ENCODE measurements at regions not wholly inside any gene's neighbourhood (a gene's known extent, or its start where the extent isn't known, plus 50 kb on each side); places are given as distances from the start of the nearest gene placed in this dataset.

DNA sequence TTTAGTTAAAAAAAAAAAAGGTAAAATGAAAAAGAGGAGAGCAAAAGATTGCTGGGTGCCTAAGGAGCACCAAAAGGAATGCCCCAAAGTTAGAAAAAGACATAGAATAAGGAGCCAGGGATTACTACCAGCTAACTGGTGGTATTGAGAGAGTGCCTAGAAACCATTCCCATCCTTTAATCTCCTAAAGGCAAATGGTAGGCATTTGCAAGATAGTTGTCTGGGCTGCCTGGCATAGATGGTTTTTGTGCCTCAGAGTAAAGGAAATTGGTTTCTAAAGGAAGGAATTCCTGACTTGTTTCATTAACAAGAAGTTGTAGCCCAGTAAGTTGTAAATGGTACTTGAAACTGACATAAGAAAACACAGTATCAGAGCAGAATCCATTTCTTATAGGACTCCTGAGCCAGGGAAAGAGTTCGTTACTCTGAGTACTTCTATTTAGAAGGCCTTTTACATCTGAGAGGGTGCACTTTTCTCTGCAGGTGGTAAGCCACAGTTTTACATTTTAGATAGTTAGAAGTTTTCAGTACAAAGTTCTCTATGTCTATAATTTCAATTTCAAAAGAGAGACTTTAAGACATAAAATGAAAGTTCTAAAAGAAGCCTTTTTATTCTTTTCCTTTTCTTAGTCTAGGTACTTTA is 92.6 kb downstream of the OLFM4 start:
- TF ChIP-seq, protein P1, sequence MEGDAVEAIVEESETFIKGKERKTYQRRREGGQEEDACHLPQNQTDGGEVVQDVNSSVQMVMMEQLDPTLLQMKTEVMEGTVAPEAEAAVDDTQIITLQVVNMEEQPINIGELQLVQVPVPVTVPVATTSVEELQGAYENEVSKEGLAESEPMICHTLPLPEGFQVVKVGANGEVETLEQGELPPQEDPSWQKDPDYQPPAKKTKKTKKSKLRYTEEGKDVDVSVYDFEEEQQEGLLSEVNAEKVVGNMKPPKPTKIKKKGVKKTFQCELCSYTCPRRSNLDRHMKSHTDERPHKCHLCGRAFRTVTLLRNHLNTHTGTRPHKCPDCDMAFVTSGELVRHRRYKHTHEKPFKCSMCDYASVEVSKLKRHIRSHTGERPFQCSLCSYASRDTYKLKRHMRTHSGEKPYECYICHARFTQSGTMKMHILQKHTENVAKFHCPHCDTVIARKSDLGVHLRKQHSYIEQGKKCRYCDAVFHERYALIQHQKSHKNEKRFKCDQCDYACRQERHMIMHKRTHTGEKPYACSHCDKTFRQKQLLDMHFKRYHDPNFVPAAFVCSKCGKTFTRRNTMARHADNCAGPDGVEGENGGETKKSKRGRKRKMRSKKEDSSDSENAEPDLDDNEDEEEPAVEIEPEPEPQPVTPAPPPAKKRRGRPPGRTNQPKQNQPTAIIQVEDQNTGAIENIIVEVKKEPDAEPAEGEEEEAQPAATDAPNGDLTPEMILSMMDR (IDR thresholded peaks at IDR 0.05; ENCODE audit: insufficient read depth, low read depth, low read length): no peak
- H3K4me3 ChIP-seq (ENCODE audit: low read depth, low read length): no peak overlapping the region
- no peak for DNase-seq (ENCODE audit: low read depth)

DNA sequence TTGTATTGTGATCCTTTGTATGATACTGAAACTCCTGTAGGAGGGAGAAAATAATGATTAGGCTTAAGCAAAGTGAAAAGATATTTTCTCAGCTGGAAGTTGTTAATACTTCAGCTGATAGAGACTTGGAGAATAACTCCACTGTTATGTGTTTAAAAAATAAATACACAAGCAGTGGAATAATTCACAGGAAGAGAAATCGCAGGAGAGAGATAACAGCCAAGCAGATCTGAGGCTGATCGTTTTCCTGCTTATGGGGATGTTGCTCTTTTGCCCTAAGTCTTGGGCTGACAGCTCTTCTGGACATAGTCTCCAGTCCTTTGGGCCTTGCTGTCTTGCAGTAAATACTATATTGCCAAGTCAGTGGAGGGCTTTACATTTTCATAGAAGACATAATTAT is 93.3 kb downstream of the OLFM4 start:
- no peak overlapping the region for H3K4me3 ChIP-seq (ENCODE audit: low read depth, low read length)
- DNase-seq (ENCODE audit: low read depth): no peak
- TF ChIP-seq, protein P1 (IDR thresholded peaks at IDR 0.05; ENCODE audit: insufficient read depth, low read depth, low read length): no peak

DNA sequence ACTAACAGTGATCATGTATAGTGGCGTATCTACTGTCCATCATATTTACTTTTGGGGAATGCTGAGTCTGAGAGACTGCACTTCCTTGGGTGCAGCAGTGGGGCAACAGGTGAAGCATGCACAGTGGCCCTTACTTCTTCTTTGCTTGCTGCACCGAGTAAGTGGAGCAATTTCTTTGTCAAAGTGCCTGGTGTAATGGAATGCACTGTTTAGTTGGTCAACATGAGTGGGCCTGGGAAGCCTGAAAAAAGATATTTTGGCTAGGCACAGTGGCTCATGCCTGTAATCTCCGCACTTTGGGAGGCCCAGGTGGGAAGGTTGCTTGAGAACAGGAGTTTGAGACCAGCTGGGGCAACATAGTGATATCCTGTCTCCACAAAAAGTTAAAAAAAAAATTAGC is 94.9 kb downstream of the OLFM4 start:
- no peak overlapping the region for H3K4me3 ChIP-seq (ENCODE audit: low read depth, low read length)
- TF ChIP-seq, protein P1 (IDR thresholded peaks at IDR 0.05; ENCODE audit: insufficient read depth, low read depth, low read length): no peak
- DNase-seq (ENCODE audit: low read depth): no peak

DNA sequence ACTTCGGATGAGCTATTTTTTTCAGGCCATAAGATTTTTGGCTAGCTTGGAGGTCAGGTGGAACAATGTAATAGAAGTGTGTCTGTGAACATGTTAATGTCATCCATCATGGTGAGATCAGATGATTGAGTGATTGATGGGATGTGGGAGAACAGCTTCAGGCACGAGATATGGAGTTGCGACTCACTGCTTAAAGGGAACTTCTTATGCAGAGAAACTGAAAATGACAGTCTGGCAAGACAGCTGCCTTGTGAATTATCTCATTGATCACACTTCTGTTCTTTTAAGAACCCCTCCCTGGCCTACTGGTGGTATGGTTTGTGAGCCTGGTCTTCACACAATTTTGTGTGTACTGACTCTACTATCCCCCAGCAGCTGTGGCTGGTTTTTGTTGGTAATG is 96.0 kb downstream of the OLFM4 start:
- TF ChIP-seq, protein P1 (IDR thresholded peaks at IDR 0.05; ENCODE audit: insufficient read depth, low read depth, low read length): no peak
- DNase-seq (ENCODE audit: low read depth): no peak
- H3K4me3 ChIP-seq (ENCODE audit: low read depth, low read length): no peak overlapping the region

GRCh38 chr13:53126841-53127245 is 98.2 kb downstream of the OLFM4 start:
- DNase-seq (ENCODE audit: low read depth): no peak
- TF ChIP-seq, protein P1 (IDR thresholded peaks at IDR 0.05; ENCODE audit: insufficient read depth, low read depth, low read length): no peak

DNA sequence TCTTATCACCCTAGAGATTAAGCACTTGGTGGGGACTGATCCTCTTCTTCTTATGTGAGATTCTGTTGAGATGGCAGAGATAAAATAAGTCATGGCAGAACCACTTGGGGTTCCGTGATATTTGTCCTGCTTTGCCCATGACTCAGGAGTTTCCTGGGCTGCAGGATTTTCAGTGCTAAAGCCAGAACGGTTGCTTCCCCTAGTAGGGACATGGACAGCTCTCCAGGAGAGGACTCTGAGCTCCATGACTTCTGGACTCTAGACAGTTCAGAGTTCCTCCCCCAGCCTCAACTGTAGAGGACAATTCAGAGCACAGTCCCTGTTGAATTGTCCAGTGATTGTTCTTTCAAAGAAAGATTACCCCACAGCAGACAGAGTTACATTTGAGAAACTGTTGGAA is 98.8 kb downstream of the OLFM4 start:
- no peak overlapping the region for H3K4me3 ChIP-seq (ENCODE audit: low read depth, low read length)
- no peak for DNase-seq (ENCODE audit: low read depth)
- TF ChIP-seq, protein P1 (IDR thresholded peaks at IDR 0.05; ENCODE audit: insufficient read depth, low read depth, low read length): no peak

More at GRCh38 chr13:53126841-53127245, 98.2 kb downstream of the OLFM4 start:
- no peak overlapping the region for H3K4me3 ChIP-seq (ENCODE audit: low read depth, low read length)

DNA sequence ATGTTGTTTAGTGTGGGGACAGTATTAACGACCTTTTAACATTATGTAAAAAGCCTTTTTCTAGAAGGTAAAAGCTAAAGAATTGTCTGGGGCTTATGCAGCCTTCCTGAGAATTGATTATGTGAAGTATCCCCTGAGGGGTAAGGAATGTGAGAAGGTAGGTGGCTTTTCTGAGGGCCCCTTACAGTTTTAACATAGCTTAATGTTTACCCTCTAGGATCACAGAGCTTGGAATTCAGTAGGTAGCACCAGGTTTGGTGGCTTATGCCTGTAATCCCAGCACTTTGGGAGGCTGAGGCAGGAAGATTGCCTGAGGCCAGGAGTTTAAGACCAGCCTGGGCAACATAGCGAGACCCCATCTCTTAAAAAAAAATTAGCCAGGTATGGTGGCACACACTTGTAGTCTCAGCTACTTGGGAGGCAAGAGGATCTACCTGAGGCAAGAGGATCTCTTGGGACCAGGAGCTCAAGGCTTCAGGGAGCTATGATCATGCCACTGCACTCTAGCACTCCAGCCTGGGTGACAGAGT is 101.3 kb downstream of the OLFM4 start:
- no peak for DNase-seq (ENCODE audit: low read depth)
- TF ChIP-seq, protein P1 (IDR thresholded peaks at IDR 0.05; ENCODE audit: insufficient read depth, low read depth, low read length): no peak
- H3K4me3 ChIP-seq (ENCODE audit: low read depth, low read length): no peak overlapping the region
